CD4-positive, alpha-beta T cell treated with Interferon alpha-2 for 1 hour (primary cell): ENCODE measurements at regions not wholly inside any gene's neighbourhood (a gene's known extent, or its start where the extent isn't known, plus 50 kb on each side); places are given as distances from the start of the nearest gene placed in this dataset.

ENCODE experiments used
- DNase-seq, 2 donors: peaks; one replicate each; pipeline ENCODE4 v3.0.0-alpha.2; 2020 to 2022

GRCh38 chr22:22422629-22423112 is 85.9 kb downstream of the ZNF280B start:
- DNase-seq, result peak; percentile 39 to 85

- no peak for DNase-seq
Observed at GRCh38 chr22:22423681-22424080, 84.9 kb downstream of the ZNF280B start.

GRCh38 chr22:22424210-22424800 is 84.2 kb downstream of the ZNF280B start:
- no peak for DNase-seq

- DNase-seq, result no peak
Observed at GRCh38 chr22:22424956-22425355, 83.6 kb downstream of the ZNF280B start.

- no peak for DNase-seq
Observed at GRCh38 chr22:22425356-22425755, 83.2 kb downstream of the ZNF280B start.

- DNase-seq, result no peak
Observed at GRCh38 chr22:22425783-22426624, 82.5 kb downstream of the ZNF280B start.

GRCh38 chr22:22427542-22428065 is 80.9 kb downstream of the ZNF280B start:
- DNase-seq, result no peak

- DNase-seq, result no peak
Observed at GRCh38 chr22:22428222-22429098, 80.1 kb downstream of the ZNF280B start.

- no peak for DNase-seq
Observed at GRCh38 chr22:22429369-22430108, 79.0 kb downstream of the ZNF280B start.

GRCh38 chr22:22430111-22430820 is 78.3 kb downstream of the ZNF280B start:
- DNase-seq, result no peak

- peak; percentile 49 to 66 for DNase-seq
Observed at GRCh38 chr22:22431271-22432220, 77.0 kb downstream of the ZNF280B start.

- DNase-seq, result no peak
Observed at GRCh38 chr22:22432479-22432878, 76.1 kb downstream of the ZNF280B start.

- no peak for DNase-seq
Observed at GRCh38 chr22:22432937-22433336, 75.6 kb downstream of the ZNF280B start.

- DNase-seq, result no peak
Observed at GRCh38 chr22:22433770-22434169, 74.8 kb downstream of the ZNF280B start.
